GM21528 (cell line): ENCODE measurements at regions not wholly inside any gene's neighbourhood (a gene's known extent, or its start where the extent isn't known, plus 50 kb on each side); places are given as distances from the start of the nearest gene placed in this dataset.
A peak's percentile ranks its signal among the peaks of the same experiment; 100 is the strongest.
"Not testable (repeated sequence)": the region's sequence is repeated elsewhere in the genome, so short reads cannot be mapped to it uniquely, and the experiment has no call there.

Experiments
- ATAC-seq: cut with Tn5 transposase; IDR thresholded peaks from one replicate; pipeline ENCODE4 v1.9.1; 2021; ENCODE audit warnings: mild to moderate bottlenecking, moderate library complexity; ENCODE audit not compliant: unreplicated experiment, low FRiP score

DNA sequence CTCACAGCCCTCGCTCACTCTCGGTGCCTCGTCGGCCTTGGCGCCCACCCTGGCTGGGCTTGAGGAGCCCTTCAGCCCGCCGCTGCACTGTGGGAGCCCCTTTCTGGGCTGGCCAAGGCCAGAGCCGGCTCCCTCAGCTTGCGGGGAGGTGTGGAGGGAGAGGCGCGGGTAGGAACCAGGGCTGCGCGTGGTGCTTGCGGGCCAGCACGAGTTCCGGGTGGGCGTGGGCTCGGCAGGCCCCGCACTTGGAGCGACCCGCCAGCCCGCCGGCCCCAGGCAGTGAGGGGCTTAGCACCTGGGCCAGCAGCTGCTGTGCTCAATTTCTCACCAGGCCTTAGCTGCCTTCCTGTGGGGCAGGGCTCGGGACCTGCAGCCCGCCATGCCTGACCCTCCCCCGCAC lies 202.4 kb upstream of the PRSS16 start:
- ATAC-seq, result not testable (repeated sequence)

DNA sequence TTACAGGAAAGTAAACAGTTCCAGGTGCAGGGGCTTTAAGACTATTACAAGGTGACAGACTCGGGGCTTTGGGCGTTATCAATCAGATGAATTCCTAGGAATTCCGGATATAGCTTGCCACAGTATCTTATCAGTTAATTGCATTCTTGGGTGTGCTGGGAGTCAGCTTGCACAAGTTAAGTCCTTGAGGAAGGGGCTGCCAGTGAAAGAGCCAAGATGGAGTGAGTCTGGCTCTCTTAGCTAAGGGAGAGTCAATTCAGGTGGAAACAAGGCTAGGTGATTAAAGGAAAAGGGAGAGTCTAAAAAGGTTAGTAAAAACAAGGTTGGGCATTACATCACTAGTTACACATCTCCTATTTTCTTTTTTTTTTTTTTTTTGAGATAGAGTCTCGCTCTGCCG lies 199.8 kb upstream of the PRSS16 start:
- not testable (repeated sequence) for ATAC-seq

DNA sequence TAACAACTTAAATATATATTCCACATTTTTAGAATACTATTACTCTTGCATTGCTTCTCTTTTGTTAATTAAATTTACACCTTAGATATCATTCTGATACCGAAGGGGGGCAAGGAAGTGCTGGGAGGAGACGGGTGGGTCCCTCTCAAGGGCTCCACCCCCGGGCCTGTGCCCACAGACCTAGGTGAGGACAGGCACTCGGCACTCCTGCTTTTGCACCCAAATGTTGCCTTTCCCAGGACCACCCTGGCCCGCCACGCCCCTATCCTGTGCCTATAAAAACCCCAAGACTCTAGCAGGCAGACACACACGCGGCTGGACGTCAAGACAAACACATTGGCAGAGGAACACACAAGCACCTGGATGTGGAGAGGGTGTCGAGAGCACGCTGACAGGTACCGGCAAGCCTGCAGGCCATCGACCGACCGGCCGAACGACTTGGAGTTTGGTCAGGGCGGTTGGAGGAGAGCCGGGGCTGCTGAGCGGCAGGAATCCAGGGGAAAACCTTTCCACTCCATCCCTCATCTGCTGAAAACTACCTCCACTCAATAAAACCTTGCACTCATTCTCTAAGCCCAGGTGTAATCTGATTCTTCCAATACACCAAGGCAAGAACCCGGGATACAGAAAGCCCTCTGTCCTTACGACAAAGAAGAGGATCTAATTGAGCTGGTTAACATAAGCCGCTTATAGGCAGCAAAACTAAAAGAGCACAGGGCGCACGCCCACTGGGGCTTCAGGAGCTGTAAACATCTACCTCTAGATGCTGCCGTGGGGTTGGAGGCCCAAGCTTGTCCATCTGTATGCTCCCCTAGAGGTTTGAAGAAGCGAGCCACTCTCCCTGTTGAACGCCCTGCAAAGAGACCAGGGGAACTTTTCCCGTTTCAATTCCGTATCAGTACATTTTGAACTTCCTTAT lies 197.4 kb upstream of the PRSS16 start:
- ATAC-seq, result no peak

GRCh38 chr6:27052082-27052730 lies 195.3 kb upstream of the PRSS16 start:
- not testable (repeated sequence) for ATAC-seq

DNA sequence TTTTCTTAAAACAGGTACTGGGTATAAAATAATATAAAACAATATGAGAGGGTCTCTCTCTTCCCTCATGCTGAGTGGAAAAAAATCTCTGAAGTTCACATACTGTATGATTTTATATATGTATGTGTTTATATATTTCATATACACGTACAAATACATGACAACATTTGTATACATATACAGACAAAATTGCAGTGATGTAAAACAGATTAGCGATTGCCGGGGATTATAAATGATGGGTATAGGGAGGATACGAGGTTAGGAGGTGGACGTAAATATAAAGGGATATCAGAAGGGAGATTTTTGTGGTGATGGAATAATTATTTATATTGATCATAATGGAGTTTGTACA lies 194.8 kb upstream of the PRSS16 start:
- no peak for ATAC-seq

DNA sequence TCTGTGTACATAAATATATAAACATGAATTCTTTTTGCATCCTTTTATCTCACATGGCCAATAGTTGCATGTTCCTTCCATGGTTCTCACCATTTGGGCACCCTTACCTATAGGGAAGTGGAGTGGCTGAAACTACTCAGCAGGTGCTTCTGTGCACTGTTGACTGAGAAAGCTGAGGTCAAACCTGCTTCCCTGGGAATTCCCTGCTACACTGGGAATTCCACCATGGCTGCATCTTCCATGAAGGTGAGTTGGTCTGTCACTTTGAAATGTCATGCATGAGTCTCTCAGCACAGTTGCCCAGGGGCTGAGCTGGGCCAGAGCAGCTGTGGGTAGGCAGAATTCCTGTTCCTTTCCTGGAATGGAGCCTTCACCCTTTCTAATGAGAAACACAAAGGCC lies 193.8 kb upstream of the PRSS16 start:
- no peak for ATAC-seq

DNA sequence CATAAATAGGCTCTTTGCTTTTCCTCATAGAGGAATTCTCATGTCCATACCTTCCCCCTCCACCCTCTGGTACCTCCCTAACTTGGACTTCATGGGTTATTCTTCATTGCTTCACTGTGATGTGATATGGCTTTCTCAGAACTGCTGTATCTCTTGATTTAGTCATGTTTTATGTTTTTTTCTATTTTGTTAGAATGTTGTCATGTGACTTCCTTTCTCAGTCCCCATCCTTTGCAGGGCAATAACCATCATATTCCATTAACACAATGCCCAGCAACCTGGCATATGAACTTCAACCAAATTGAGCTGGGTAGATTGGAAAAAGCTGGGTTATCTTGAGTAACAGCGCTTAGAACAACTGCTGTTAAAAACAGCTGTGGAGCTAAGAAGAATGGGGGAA lies 190.9 kb upstream of the PRSS16 start:
- no peak for ATAC-seq

DNA sequence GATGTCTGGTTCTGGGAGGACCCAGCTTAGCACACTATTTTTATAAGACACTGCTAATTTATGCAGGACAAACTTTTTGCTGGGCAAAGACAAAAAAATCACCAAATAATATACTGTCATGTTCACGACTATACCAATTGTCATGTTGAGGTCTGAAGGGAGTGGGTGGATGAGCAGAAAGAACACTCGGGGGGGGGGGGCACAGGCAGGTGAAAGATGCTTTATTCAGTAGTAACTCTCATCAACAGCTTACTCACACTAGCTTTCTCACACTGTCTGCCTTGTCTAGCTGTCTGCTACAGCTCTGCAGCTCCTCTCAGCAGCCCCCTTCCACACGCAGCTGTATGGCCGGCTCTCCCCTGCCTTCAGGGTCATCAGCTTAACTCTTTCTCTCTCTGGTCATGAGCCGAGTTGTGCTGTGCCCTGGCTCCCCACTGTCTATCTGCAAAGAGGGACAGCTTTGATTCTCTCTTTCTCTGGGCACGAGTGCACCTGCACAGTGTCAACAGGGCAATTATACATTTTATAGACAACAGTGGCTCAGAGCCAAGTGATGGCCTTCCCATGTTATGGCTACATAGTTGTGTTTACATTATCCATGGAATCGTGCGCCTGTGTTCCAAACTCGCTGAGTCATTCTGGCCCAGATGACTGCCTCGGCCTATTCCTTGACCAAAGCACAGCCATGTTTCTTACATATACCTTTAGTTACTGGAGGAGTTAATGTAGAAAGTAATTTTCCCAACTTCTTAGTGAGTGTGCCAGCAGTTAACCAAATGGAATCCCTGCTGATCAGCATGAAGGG lies 187.7 kb upstream of the PRSS16 start:
- ATAC-seq, result no peak

GRCh38 chr6:27061235-27061993 lies 186.1 kb upstream of the PRSS16 start:
- ATAC-seq, result no peak

GRCh38 chr6:27062755-27063154 lies 184.7 kb upstream of the PRSS16 start:
- ATAC-seq, result no peak

DNA sequence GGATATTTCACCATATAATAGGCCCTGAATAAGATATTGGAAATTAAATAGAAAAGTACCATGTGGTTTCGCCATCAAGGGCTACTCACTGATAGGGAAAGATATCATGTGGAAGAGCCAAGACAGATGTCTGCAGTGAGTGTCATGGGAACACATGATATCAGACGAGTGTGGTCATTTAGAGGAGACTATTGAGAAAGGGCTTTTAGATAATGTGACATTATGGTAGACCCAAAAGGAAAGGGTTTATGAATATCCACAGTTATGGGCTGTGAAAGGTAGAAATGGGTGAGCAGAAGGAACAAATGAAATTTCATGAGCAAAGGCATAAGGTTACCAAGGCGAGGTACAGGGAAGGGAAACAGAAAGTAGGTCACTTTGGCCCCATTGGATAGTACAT lies 182.3 kb upstream of the PRSS16 start:
- ATAC-seq, result no peak

DNA sequence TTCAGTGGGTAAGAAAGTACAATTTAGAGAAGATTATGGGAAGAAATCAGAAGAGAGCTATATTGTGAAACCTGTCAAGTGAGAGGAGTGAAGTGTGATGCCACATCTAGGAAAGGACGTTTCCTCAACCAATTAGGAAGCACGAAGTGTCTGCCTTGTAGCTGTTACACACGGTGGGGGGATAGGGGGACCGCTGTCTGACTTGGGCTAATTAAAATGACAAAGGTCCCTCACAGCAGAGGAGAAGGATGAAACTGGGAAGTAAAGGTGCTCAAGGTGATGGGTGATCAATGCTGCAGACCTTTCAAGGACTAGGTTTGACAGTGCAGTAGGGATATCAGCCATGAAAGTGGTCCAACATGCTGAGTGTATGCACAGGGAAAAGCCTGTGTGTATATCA lies 181.1 kb upstream of the PRSS16 start:
- ATAC-seq, result no peak

DNA sequence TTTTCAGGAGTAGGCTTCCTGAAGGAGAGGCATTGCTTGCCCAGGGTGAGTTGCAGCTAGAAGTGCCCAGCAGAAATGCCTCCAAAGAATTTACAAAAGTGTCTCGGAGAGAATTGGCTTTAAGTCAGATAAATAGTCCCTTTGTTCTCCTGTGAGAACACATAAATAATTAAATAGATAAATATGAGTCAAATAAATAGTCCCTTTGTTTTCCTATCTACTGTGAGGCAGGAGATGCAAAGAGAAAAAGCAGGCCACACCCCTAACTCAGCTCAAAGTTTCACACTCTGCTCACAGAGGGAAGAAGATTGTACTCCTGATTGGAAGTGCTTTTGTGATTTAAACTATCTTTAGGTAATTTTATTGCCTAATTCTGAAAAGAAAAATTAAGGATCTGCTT lies 180.7 kb upstream of the PRSS16 start:
- ATAC-seq, result no peak

GRCh38 chr6:27073441-27073840 lies 174.1 kb upstream of the PRSS16 start:
- no peak for ATAC-seq

- no peak for ATAC-seq
These were observed 171.4 kb upstream of the PRSS16 start for GRCh38 chr6:27076116-27076515.

DNA sequence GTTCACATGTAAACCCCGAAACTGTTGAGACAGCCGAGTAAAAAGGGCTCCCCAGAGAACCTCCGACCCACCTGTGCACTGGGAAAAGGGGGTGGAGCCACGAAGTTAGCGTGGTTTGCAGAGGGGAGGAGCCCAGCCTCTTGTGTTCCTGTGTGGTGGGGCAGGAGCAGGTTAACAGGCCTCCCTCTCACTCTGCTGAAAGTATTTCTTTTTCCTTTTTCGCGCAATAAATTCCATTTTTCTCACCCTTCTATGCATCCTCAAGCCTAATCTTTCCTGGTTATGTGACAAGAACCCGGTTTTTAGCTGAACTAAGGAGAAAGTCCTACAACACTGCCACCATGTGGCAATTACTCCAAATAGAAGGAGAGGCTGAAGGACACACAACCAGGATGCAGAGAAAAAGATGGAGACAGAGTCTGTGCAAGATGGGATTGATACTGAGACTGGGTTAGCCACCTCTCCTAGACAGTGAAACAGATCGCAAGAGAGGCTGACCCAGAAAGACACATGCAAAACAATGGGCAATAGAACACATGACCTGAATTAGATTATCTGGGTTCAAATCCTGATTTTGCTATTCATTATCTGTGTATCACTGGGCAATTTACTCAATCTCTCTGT lies 168.7 kb upstream of the PRSS16 start:
- peak; percentile 73 for ATAC-seq

GRCh38 chr6:27081188-27081587 lies 166.3 kb upstream of the PRSS16 start:
- no peak for ATAC-seq

DNA sequence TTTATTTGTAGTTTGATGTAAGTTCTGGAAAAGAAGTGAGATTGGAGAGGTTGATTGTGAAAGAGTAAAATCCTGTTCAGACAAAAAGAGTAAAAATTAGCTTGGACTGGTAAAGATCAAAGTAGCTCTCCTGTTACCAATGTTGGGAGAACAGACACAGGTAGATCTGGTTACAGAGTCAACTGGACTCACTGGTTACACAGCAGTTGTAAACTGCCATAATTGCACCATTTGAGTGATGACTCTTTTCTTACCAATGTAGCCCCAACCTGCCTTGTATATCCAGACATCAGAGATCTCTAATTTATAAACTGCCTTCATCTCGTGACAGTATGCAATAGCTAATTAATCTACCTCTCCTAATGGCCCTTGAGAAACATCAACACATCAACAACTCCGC lies 165.6 kb upstream of the PRSS16 start:
- ATAC-seq, result no peak

DNA sequence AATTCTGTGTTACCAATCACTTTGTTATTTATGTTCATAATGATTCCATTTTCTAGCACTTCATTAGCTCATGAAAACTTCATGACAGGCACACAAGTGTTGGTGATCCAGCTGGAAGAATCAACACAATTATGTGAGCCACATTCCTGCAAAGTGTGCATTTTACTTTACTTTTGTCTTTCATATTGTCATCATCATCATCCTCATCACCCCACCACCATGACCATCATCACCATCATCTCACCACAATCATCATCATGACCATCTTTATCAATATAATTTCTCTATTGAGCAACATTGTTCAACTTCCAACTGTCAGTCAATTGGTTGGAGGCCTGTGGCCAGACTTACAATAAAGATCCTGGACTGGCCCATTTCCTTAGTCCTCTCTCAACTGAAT lies 159.4 kb upstream of the PRSS16 start:
- ATAC-seq, result no peak

DNA sequence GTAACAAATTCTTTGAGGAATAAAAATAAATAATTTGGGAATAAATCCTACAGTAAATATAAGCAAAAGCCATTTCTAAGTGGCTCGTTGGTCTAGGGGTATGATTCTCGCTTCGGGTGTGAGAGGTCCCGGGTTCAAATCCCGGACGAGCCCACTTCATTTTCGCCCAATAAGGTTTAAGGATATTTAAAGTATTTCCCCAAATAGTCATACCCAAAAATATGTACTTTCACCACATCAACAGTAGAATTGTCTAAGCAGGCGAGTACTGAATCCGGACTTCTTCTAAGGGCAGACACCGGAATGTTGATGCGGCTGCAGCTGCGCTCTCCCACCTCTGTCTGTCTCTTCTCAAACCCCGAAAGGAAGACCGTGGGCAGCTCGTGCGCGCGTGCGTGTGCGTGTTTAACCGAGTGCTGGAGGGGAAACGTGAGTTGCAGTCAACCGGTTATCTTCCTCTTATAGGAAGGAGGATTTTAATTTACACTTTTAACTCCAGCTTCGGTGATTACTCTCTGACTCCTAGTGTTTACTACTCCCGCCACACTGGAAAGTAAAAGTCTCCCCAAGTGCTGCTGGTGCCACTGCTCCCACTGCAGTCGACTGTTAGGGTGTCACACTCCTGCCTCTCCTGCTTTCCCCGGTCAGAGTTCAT lies 155.7 kb upstream of the PRSS16 start:
- ATAC-seq, result peak; percentile 76
